ENCODE measurements at regions not wholly inside any gene's neighbourhood (a gene's known extent, or its start where the extent isn't known, plus 50 kb on each side); places are given as distances from the start of the nearest gene placed in this dataset.

DNA sequence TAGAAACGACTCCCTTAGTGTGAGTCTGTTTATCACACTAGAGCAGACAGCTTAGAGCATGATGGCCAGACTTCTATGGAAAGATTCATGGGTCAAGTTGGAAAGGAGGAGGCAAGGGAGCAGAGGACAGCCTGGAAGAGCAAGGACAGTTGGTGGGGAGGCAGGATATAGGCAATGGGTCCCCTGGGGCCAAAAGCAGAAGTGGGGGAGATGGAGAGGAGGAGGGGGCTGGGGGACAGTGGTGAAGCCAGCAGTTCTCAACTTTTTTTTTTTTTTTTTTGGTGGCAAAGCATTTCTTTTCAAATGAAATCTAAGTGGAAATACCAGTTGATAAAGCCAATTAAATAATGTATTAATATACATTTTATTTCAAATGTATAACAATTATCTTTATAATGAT, 197.9 kb downstream of the HRH4 start:
- Mint-ChIP-seq H3K4me1 (peaks cover 11% of the 10 kb centered on the region), H3K9me3 (no peaks in the 10 kb centered on the region), H3K27me3 (peaks cover 7% of the 10 kb centered on the region), H3K4me3 (no peak overlapping the region), H3K27ac (no peak overlapping the region), H3K36me3 (no peaks in the 10 kb centered on the region)
- ATAC-seq (ENCODE audit: low read depth) (no peak), DNase-seq (ENCODE audit: low spot score in 2 of 2) (no peak)

DNA sequence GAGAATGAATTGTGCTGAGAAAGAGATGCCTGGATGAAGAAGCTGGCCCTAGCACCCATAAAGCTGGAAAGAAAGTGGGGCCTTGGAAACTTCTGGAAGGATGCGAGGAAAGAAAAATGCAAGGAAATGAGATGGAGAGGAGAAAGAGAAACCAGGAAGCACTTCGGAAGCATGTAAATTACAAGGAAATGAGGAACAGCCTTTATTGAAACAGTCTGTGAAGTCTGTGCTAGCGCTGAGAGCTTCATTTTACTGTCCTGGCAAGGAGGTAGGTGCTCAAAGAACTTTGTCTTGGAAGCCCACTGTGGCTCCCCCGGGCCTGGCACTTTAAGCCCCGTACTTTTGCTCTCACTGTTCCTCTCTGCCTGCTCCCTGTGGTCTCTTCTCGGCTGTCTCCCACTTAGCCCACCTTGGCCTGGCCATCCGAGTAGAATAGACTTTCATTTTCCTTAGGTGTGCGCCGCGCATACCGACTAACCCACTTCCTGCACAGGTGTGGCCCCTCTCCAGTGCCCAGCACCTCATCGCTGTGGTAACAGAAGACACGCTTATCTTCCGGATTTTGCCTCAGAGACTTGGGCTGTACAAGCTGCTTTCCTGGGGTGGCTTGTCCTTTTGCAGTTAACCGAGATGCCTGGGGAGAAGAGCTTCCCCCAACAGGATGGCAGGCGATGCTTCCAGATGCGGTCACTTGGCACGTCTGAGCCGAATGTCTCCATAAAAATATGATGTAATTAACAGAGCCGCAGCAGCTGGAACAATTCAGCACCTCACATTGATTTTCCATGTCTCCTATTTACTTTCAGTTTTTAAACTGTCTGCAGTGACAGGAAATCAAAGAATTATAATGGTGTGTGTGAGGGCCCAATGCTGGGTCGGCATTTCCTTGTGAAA, 199.6 kb downstream of the HRH4 start:
- no peak overlapping the region for H3K27ac Mint-ChIP-seq
- DNase-seq (ENCODE audit: low spot score in 2 of 2) (peak in 1 of 2 donors; percentile 11), ATAC-seq (ENCODE audit: low read depth) (peak; percentile 59)
- H3K4me1 Mint-ChIP-seq = peaks cover 11% of the 10 kb centered on the region
- no peaks in the 10 kb centered on the region for H3K36me3 Mint-ChIP-seq
- peaks cover 7% of the 10 kb centered on the region for H3K27me3 Mint-ChIP-seq
- peaks cover 1% of the 10 kb centered on the region for H3K9me3 Mint-ChIP-seq
- peak overlapping the region; percentile 70 for H3K4me3 Mint-ChIP-seq

DNA sequence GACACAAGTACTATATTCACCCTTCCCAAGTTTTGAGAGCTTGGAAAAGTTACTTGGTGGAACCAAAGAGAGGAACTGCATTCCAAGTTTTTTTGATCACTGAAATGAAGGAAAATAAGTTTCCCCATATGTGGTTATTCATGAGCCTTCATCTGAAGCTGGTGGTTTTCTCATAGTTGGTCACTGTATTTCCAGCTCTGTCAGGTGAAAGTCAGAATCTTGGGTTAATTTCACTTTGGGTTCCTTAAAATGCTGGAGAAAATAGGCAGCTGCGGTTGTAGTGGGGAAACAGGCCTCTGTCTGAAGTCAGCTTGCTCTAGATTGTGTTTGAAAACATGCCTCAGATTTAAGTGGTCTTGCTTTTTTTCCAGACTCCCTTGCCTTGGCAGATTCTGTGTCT, 200.5 kb downstream of the HRH4 start:
- no peak for ATAC-seq (ENCODE audit: low read depth)
- Mint-ChIP-seq H3K4me3 (no peak overlapping the region), H3K27me3 (peaks cover 7% of the 10 kb centered on the region), H3K4me1 (peaks cover 11% of the 10 kb centered on the region), H3K27ac (no peak overlapping the region), H3K36me3 (no peaks in the 10 kb centered on the region), H3K9me3 (peaks cover 1% of the 10 kb centered on the region)
- DNase-seq (ENCODE audit: low spot score in 2 of 2) = no peak

DNA sequence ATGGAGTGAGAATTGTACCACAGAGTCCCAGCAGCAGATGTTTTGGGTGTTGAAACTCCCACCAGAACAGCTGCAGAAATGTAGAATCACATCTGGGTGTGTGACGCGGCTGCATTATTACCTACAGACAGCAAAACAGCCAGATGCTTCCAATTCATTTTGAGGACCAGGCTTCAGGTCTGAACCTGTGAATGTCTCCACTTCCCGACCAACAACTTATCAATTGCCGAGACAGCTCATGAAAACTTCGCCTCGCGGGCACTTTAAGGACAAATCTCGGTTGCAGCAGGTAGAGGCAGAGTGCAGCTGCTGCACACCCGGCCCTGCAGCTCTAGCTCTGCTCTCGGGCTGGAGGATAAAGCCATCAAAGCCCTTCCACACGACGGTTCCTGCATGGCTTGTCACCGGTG, 202.0 kb downstream of the HRH4 start:
- no peak for ATAC-seq (ENCODE audit: low read depth)
- Mint-ChIP-seq H3K4me3 (no peak overlapping the region), H3K9me3 (peaks cover 1% of the 10 kb centered on the region), H3K4me1 (peaks cover 11% of the 10 kb centered on the region), H3K36me3 (no peaks in the 10 kb centered on the region), H3K27me3 (peaks cover 5% of the 10 kb centered on the region), H3K27ac (no peak overlapping the region)
- DNase-seq (ENCODE audit: low spot score in 2 of 2) = no peak

DNA sequence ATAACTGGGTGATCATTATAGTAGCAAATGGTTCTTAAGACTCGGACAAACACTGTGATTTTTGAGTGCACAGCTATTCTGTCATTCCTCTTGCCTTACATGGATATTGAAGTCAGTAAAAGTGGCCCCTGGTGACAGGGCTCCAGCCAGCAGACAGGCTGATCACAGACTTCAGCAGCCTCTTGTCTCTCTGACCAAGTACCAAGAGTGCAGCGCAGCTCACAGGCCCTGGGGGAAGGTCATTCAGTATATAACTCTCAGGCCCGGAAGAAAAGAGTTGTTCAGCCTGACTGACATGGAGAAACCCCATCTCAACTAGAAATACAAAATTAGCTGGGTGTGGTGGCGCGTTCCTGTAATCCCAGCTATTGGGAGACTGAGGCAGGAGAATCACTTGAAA, 202.6 kb downstream of the HRH4 start:
- H3K36me3 Mint-ChIP-seq = no peaks in the 10 kb centered on the region
- peaks cover 11% of the 10 kb centered on the region for H3K4me1 Mint-ChIP-seq
- ATAC-seq (ENCODE audit: low read depth) (no peak), DNase-seq (ENCODE audit: low spot score in 2 of 2) (no peak)
- H3K27me3 Mint-ChIP-seq = peaks cover 5% of the 10 kb centered on the region
- peaks cover 1% of the 10 kb centered on the region for H3K9me3 Mint-ChIP-seq
- no peak overlapping the region for H3K27ac Mint-ChIP-seq
- no peak overlapping the region for H3K4me3 Mint-ChIP-seq

DNA sequence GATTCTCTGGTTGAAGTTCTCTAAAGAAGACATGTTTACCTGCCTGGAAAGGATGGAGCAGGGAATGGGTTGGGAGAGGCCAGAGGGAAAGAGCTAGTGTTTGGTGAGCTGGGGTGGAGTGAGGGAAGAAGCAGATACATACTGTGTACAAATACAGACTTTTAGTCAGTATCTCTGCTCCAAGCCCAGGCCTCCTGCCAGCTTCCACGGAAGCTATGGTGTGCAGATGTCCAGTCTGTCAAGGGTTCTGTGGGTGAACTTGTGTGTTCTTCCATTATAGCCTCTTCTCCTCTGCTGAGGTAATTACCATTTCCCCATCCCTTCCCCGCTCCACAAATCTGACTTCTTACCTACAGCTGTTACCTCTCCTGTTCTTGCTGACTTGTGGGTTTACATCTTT, 208.6 kb downstream of the HRH4 start:
- Mint-ChIP-seq H3K4me3 (no peak overlapping the region), H3K36me3 (no peaks in the 10 kb centered on the region), H3K27me3 (peaks cover 4% of the 10 kb centered on the region), H3K27ac (no peak overlapping the region), H3K9me3 (peaks cover 1% of the 10 kb centered on the region), H3K4me1 (peaks cover 3% of the 10 kb centered on the region)
- DNase-seq (ENCODE audit: low spot score in 2 of 2) (no peak), ATAC-seq (ENCODE audit: low read depth) (no peak)

DNA sequence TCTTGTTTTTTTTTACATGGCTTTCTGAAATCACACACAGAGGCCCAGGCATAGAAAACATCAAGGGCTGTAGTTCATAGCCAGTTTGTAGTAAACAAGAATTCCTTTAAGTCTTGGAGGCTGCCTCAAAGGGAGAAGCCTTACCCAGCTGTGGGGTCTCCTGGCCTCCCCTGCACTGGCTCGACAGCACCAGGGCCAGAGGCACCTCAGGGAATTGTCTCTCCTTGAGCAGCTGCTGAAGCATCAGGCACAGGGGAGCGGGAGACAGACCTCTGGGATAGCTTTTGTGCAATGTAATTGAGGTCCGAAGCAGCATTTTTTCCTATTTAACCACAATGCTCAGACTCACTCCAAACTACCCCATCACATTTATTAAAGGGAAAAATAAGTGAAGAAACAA, 209.1 kb downstream of the HRH4 start:
- Mint-ChIP-seq H3K27ac (no peak overlapping the region), H3K4me3 (no peak overlapping the region), H3K36me3 (no peaks in the 10 kb centered on the region), H3K9me3 (no peaks in the 10 kb centered on the region), H3K4me1 (peaks cover 3% of the 10 kb centered on the region), H3K27me3 (peaks cover 4% of the 10 kb centered on the region)
- ATAC-seq (ENCODE audit: low read depth) (no peak), DNase-seq (ENCODE audit: low spot score in 2 of 2) (no peak)

DNA sequence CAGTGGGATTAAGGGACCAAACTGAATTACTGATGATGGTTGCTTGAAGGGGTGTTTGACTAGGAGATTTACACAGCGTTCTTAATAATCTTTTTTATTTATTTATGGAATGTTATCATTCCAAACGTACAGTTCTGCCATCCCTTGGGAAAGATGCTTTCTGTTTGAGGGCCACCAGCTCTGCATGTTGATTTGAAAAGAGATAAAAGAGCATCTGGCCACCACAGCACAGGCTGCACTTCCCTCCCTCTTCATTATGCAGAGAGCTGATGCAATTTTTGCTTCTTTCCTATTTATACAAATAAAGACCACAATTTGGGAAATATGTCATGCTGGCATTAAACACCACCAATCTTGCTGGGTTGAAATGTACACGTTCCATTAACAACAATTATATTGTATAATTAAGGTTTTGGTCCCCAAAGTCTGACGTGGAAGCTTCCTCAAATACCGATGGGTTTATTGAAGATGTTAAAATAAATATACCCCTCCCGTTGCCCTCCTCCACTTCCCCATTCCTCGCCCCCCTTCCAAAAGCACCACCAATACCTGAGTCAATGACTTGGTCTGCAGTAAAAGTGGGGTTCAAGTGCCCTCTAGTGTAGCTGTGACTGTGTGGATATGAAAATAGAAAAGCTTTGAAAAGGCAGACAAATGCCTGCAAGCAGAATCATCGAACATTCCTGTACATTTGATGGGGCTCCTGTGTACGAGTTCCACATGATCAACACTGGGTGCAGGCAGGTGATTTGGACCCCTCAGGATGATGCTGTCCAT, 211.9 kb downstream of the HRH4 start:
- peaks cover 3% of the 10 kb centered on the region for H3K4me1 Mint-ChIP-seq
- no peak overlapping the region for H3K27ac Mint-ChIP-seq
- no peak overlapping the region for H3K4me3 Mint-ChIP-seq
- H3K27me3 Mint-ChIP-seq = peaks cover 4% of the 10 kb centered on the region
- ATAC-seq (ENCODE audit: low read depth) (no peak), DNase-seq (ENCODE audit: low spot score in 2 of 2) (no peak)
- no peaks in the 10 kb centered on the region for H3K36me3 Mint-ChIP-seq
- no peaks in the 10 kb centered on the region for H3K9me3 Mint-ChIP-seq

DNA sequence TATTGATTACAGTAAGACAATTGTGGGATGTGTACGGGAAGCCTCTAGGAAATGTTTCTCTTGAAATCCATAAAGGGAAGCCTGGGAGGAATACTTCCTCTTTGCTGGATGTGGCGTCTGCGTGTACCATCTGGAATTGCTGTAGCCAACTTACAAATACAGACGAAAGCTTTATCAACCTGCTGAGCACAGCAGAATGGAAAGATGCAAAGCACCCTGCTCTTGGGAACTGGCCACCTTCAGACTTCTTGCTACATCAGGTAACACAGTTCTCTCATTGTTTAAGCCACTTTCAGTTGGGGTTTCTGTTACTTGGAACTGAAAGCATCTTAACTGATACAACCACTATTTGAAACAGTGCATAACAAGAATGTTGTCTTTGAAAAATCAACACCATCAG, 213.8 kb downstream of the HRH4 start:
- H3K4me3 Mint-ChIP-seq = no peak overlapping the region

DNA sequence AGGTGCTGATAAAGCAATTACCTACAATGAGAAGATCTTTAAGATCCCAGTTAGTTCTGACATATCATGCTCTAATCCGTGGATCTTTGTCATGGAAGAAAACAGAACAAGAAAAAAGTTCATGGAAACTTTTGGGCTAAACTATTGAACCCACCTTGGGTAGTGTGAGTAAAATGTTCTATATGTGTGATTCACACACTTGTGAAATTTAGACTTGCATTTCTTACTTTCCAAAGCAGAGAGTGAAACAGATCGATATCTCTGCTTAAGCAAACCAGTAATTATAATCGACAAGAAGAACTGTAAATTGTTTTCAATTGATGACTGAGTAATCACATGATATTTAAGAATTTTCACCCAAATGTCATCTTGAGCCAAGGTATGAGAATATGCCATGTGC, 214.2 kb downstream of the HRH4 start:
- H3K27me3 Mint-ChIP-seq = peaks cover 4% of the 10 kb centered on the region
- H3K4me1 Mint-ChIP-seq = peaks cover 3% of the 10 kb centered on the region
- no peaks in the 10 kb centered on the region for H3K36me3 Mint-ChIP-seq
- ATAC-seq (ENCODE audit: low read depth) (no peak), DNase-seq (ENCODE audit: low spot score in 2 of 2) (no peak)
- no peak overlapping the region for H3K27ac Mint-ChIP-seq
- no peak overlapping the region for H3K4me3 Mint-ChIP-seq
- no peaks in the 10 kb centered on the region for H3K9me3 Mint-ChIP-seq

More for the DNA sequence above, 213.8 kb downstream of the HRH4 start:
- Mint-ChIP-seq H3K9me3 (no peaks in the 10 kb centered on the region), H3K27me3 (peaks cover 4% of the 10 kb centered on the region), H3K27ac (no peak overlapping the region), H3K36me3 (no peaks in the 10 kb centered on the region), H3K4me1 (peaks cover 3% of the 10 kb centered on the region)
- DNase-seq (ENCODE audit: low spot score in 2 of 2) (no peak), ATAC-seq (ENCODE audit: low read depth) (no peak)

DNA sequence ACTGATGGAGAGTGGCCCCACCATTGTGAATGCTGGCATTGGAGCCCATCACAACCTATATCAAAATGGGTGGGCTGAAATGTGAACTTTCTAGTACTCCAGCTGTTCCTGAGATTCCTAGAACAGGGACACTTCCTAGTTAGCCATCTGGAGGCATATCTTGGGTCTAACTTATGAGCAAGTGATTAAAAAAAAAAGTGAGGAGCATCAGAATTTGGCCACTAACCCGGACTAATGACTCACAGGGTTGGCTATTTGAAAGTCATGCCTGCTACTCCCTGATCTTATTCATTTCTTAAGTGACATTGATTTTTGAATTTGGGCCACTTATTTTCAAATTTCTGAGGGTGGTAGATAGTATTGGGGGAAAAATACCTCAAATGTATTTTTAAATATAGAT, 216.6 kb downstream of the HRH4 start:
- peaks cover 1% of the 10 kb centered on the region for H3K27me3 Mint-ChIP-seq
- H3K4me1 Mint-ChIP-seq = no peaks in the 10 kb centered on the region
- no peak overlapping the region for H3K4me3 Mint-ChIP-seq
- no peak for DNase-seq (ENCODE audit: low spot score in 2 of 2)
- H3K36me3 Mint-ChIP-seq = no peaks in the 10 kb centered on the region
- peaks cover 4% of the 10 kb centered on the region for H3K9me3 Mint-ChIP-seq
- no peak overlapping the region for H3K27ac Mint-ChIP-seq
- ATAC-seq (ENCODE audit: low read depth) = no peak

DNA sequence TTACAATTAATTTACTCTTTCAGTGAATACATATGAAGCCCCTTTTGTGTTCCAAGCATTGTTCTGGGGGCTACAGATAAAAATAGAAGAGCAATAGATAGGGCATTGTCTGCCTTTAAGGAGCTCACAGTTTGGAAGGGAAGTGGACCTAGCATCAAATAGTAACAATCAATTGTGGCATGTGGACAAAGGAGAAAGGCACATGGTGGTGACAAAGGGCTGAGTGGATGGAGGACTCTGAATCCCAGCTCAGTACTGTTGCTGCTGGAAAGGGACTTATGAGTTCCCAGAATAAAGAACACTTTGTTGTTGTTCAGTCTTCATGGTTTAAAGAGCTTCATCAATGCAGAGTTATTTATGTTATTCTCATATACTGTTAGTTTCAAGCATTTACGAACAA, 217.7 kb downstream of the HRH4 start:
- no peak overlapping the region for H3K27ac Mint-ChIP-seq
- ATAC-seq (ENCODE audit: low read depth) = no peak

DNA sequence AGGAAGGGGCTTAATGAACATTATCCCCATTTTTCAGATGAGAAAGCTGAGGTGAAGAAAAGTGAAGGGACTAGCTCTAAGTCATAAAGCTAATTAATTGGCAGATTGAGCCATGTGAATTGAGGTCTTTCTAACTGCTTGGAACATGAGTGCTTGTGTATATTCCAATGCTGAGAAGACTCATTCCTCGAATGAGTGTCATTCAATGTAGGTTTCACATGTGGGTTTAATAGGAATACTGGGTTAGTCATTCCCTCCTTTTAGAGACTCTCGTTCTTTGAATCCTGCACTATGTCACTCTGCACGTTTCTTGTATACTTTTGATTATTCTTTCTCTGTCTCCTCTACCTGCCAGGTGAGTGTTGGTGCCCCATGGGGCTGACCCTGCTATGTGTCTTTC, 218.2 kb downstream of the HRH4 start:
- ATAC-seq (ENCODE audit: low read depth) = no peak
- Mint-ChIP-seq H3K27me3 (no peaks in the 10 kb centered on the region), H3K36me3 (no peaks in the 10 kb centered on the region), H3K4me1 (no peaks in the 10 kb centered on the region), H3K27ac (no peak overlapping the region), H3K4me3 (no peak overlapping the region), H3K9me3 (peaks cover 4% of the 10 kb centered on the region)
- no peak for DNase-seq (ENCODE audit: low spot score in 2 of 2)

More for the DNA sequence above, 217.7 kb downstream of the HRH4 start:
- H3K9me3 Mint-ChIP-seq = peaks cover 4% of the 10 kb centered on the region
- H3K4me3 Mint-ChIP-seq = no peak overlapping the region
- H3K4me1 Mint-ChIP-seq = no peaks in the 10 kb centered on the region
- DNase-seq (ENCODE audit: low spot score in 2 of 2) = no peak
- peaks cover 1% of the 10 kb centered on the region for H3K27me3 Mint-ChIP-seq
- H3K36me3 Mint-ChIP-seq = no peaks in the 10 kb centered on the region

DNA sequence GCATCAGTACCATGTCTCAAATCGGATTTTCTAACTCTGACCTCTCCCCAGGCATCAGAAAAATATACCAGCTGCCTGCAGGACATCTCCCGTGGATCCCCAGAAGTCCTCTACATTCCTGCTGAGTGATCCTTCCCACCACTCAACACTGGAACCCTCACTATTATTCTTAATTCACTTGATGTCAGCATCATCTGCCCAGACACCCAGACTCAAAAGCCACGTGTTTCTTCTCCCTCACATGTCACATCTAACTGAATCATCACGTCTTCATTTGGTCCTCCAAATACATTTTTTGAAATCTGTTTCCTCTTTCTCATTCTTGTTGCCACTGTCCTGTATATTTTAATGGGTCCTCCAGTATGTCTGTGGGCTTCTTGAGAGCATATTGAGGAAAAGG, 218.6 kb downstream of the HRH4 start:
- H3K27ac Mint-ChIP-seq = no peak overlapping the region
- no peak overlapping the region for H3K4me3 Mint-ChIP-seq
- H3K27me3 Mint-ChIP-seq = no peaks in the 10 kb centered on the region
- no peaks in the 10 kb centered on the region for H3K4me1 Mint-ChIP-seq
- no peaks in the 10 kb centered on the region for H3K36me3 Mint-ChIP-seq
- DNase-seq (ENCODE audit: low spot score in 2 of 2) = no peak
- no peak for ATAC-seq (ENCODE audit: low read depth)
- peaks cover 4% of the 10 kb centered on the region for H3K9me3 Mint-ChIP-seq
